HG03460 (cell line): ENCODE measurements at regions not wholly inside any gene's neighbourhood (a gene's known extent, or its start where the extent isn't known, plus 50 kb on each side); places are given as distances from the start of the nearest gene placed in this dataset.

Experiments
- ATAC-seq: cut with Tn5 transposase; IDR thresholded peaks from one replicate; pipeline ENCODE4 v1.9.1; 2021; ENCODE audit not compliant: unreplicated experiment

DNA sequence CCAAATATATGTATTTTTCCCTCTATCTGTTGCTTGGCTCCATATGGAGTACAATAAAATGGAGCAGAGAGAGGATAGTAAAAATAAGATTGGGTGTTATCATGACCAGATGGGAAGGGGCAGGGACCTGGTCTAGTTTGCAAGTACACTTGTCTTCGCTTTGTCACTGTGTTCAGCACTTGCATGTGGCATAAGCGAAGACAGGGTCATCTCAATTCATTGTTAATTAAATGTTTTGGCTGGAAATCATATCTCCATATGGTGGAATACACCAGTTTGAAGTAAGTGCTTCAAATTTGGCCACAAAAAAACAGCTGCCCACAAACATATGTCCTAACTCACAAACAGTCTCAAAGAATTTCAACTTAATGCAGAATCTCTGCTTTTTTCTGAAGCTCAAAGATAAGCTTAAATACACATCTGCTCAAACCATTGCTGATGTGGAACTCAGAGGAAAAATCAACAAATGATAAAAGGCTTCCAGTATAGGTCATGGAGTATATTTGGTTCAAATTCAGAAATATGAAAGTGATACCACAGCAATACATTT lies 865.4 kb downstream of the TLE4 start:
- no peak for ATAC-seq

DNA sequence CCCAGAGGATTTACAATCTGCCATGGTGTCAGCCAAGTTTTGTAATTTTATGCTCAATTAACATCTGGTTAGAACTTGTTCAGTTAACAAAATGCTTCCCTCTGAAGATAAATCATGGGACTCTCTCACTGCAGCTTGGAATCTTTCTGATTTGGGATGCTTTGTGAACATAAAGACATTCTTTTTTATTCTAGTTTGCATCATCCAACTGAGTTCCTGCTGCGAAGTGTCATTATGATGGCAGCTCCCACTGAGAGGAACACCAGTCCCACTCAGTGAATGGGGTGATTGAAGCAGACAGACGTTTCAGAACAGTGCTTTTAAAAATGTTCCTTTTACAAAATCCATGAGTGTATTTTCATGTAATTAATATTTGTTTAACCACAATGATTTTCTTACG lies 863.8 kb downstream of the TLE4 start:
- ATAC-seq = no peak

DNA sequence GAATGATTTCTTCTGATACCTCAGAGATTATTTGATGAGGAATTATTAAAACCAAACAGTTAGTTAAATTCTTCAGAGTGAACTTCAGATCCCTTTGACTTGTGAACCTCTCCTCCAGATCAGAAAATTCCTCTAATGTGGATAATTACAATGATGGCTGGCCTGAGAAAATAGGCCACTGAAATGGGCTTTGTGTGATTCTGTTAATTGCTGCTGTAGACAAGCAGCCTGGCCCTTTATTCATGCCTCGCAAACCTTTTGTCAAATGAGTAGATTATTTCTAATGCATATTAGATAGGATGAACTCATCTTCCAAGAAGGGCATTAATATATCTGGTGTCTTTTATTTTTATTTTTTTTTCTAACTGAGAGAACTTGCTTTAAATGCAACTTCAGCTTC lies 855.2 kb downstream of the TLE4 start:
- no peak for ATAC-seq

DNA sequence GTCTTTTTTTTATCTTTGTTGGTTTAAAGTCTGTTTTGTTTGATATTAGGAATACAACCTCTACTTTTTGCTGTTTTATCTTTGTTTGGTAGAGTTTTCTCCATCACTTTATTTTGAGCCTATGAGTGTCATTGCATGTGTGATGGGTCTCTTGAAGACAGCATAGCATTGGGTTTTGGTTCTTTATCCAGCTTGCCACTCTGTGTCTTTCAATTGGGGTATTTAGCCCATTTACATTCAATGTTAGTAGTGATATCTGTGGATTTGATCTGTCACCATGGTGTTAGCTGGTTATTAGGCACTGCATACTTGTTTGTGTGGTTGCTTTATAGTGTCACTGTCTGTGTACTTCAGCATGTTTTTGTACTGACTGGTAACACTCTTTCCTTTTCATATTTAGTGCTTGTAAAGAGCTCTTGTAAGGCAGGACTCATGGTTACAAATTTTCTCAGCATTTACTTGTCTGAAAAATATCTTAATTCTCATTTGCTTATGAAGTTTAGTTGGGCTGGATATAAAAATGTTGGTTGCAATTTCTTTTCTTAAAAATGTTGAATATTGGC lies 845.5 kb downstream of the TLE4 start:
- ATAC-seq = no peak

DNA sequence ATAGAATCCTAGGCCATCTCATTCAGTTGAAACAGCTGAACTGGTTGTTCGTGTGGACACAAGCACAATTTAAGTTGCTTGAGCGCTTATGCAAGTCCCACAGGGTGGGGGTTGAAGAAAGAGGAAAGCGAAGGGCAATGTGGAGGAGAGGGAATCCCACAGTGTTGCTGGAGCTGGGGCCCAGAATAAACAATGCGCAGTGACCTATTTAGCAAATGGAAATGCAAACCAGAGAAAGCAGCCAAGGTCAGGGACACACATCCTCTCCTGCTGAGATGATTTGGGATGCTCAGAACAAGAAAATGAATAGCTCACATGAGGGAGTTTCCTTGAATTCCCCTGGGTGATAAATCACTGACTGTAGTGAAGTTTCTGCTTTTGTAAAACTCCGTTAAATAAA lies 838.3 kb downstream of the TLE4 start:
- ATAC-seq = no peak

DNA sequence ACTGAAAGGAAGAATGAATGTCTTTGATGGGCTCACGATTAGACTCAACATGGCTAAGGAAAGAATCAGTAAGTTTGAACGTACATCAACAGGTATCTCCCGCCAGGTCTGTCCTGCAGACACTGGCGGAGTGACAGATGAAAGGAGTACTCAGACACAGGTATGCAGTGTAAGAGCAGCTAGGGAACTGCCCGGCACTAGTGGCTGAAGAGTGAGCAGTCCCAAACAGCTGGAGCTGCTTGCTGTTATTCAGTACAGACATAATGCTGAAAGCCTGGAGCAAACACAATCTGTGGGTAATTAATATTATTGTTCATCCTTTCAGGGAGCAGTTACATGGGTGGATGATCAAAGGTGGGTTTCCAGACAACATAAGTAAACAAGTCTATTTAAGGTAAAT lies 835.5 kb downstream of the TLE4 start:
- ATAC-seq = no peak

DNA sequence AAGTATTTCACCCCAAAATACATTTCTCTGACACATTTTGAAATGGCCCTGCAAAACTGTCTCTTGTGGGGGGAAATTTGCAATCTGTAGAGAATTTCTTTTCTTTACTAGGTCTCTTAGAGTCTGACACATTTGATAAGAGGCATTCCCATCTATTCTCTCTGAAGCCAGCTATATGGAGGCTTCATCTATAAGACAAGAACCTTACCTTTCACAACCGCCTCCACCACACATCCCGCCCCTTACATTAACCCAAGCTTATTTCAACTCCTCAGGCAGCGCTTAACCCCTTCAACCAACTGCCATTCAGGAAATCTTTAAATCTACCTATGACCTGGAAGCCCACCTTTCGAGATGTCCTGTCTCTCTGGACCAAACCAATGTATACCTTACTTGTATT lies 829.5 kb downstream of the TLE4 start:
- ATAC-seq = no peak

DNA sequence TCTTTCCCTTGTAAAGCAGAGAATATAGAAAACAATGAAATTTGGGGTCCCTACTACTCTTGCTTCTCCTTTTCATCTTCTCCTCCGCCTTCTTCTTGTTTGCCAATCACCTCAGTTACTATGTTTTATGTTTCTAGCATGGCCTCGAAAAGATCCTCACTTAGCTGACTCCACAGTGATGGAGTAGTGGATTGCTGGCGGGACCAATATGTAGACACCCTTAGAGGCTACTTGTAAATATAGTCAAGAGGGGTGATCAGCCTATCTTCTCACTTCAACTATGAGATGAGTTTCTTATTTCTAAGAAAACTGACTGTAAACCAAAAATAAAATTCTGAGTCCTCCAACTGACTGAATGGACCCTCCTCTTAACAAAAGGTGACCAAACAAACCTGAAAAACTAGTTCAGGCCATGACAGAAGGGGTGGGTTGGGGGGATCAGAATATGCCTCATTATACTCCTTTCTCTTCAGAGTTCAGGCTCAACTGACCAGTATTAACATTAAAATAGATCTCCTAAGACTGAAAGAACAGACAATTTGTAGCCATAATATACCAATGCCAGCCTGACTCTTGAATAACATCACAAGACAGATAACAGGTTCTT lies 829.0 kb downstream of the TLE4 start:
- no peak for ATAC-seq

DNA sequence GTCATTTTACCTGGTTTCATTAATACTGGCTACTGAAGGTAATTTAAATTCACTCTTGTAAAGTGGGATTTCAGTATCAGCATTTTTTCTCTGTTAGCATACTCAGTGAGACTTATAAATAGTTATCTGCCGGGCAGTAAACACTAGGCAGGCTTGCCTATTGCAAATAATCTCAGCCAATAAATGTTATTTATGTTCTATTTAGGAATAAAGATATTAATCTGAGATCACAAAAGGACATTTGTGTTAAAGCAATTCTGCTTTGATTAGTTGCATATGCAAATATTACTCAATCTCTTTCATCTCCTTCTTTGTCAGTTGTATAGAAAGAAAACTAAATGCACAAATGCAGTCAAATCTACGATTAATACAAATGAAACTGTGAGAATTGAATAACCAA lies 827.8 kb downstream of the TLE4 start:
- no peak for ATAC-seq

DNA sequence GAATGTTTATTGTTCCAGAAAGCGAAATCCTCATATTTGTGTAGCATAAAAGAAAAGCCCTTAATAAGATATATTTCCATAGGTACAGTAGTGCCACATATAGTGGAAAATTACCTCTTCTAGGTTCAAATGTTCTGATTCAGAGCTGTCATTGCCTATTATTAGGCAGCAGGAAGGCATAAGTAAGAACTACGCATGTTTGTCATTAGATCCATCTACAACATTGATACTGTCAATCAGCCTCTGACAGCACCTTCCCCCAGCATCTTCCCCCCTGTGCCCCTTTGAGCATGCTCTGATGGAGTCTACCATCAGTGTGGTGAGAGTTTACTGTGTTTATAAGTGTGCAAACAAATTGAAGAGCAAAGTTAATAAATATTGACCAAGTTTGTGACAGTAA lies 816.1 kb downstream of the TLE4 start:
- ATAC-seq = no peak

DNA sequence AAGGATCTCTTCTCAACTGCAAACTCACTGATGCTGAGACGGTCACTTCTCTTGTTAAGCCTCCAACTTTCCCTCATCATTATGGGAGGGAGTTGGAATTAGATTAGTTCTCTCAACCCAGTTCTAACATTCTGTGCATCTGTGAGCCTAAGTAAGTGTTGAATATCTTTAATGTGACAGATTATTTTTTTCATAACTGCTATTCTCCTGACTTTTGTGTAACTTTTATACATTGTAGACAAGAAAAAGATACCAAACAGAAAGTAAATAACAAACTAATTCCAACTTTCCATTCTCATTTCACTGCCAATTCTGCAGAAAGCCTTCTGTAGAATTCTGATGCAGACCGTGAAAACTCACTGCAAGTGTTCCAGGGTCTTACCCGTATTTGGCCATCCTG lies 813.5 kb downstream of the TLE4 start:
- no peak for ATAC-seq

DNA sequence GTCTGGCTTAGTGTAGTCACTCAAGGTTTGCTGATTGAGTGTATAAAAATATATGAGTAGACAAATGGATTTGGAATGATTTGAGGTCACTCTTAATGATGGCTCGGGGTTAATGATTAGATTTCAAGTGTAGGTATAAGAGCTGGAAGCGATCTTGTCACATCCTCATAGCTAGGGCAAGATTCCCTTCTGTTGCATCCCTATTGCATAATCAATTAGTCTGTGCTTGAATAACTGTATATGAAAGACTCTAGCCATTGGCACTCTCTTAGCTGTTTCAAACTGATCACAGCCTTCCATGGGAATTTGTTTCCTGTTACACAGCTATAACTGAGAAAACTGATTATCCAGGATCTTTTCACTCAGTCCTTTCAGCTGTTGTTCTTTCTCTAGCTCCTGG lies 811.6 kb downstream of the TLE4 start:
- ATAC-seq = no peak

DNA sequence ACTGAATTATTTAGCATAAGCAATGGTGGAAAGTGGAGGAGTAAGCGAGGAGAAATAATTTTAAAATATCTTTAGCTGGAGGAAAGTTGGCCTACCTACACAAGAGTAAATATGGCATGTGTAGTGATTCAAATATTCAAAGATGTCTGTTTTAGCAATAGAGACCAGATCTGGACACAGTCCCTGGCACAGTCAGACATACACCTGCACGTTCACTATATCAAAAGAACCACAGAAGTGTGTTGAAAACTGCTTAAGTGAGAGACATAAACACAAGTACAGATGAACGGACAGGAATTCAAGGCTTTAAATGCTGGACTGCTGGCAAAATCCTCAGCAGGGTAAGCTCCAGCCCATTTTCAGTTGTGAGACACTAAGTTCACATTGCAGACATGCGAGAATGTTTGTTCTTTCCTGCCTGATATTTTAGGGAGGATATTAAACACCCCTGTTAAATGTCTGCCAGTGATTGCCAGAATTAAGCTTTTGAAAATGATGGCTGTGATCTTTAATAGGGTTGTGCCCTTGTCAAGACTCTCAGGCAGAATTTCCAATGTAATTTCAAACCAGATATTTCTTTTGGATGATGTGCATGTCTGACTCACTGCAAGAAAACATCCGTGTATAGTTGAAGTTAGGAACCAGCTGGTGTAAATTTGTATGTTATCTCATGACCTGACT lies 810.6 kb downstream of the TLE4 start:
- no peak for ATAC-seq

DNA sequence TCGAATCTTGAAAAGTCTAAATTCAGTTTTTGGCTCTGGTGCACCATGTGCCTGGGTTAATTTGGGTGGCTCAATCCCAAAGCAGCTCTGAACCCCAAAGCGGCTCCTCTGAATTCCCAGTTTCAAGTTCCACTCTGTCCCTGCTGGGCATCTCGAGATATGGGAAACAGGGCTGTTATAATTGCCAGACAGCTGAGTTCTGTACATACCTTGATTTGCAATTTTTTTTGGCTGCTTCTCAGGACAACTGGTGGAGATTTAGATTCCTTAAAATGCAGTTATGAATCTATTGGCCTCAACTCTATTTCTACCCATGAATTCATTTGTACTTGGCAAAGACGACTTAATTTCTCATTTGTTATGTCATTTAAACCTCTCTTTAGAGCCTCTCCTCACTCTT lies 808.5 kb downstream of the TLE4 start:
- ATAC-seq = no peak

DNA sequence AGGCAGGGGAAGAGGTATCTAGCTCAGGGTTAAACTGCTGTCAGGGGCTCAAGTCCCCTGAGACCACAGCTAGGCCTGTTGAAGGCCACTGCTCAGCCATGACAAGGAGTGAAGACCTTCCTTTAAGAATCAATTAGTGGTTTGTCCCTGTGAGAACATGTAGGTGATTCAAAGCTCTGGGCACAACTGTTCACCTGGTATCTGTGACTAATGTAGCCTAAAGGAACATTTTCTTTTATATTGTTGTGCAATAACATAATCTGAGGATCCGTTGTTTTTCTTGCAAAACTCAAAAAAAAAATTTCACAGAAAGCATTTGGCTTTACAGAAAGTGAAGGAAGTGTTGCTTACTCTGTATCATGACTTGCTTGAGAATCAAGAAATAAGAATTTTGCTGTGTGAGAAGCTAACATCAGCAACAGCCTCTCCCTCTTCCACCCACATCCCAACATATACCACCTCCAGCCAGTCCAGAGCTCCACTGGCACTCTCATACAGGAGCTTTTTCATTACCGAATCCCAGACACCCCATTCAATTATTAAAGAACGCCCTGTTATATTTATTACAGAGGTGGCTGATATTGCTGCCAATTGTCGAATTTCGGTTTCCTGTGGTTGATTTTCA lies 807.0 kb downstream of the TLE4 start:
- ATAC-seq = no peak

DNA sequence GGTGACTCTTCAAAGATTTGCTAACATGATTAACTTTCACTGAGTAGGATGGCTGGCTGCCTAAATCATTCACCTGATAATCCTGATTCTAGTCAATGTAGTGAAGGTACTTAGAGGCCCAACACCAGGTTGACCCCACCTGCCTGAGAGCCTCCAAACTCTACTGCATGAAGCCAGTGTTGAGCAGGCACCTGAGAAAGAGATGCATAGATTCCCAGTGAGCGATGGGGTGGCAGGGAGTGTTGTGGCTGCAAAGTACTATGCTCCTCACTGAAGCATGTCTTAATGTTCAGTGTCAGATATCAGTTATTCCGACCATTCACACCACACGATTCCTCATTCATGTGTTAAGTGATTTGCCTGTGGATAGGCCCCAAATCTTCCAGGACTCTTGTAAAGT lies 804.4 kb downstream of the TLE4 start:
- no peak for ATAC-seq

DNA sequence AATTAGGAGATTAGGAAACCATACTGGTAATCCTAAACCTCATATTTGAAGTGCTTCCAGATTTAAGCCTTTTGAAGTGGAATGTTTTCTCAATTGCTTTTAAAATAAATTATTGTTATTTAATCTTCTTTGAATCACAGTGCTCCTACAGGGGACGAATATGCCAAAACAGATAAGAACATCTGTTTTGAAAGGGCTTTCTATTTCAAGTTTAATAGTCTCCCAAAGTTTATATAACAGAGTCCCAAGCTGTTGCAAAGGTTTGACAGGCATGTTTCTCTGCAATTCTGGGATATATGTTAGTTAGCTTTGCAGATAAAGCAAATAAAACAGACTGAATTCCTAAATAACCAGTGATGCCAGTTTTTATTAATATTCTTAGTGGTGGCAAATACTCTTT lies 803.7 kb downstream of the TLE4 start:
- ATAC-seq = no peak

DNA sequence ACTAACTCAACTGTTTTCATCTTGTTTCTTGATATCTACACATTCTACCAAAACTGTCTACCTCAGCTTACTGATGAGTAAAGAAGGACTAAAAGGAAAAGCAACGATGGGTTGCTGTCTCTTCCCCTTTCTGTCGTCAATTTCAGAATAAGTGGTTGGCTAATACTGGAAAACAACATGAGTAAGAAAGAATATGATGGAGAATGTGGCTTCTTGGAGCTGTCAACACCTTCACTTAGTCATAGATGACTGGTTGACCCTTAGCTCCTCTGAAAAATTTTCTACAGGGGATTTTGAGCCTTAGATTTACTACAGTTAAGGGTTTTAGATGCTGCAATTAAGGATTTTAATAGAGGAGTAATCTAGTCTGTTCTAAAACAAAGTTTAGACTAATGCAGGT lies 797.9 kb downstream of the TLE4 start:
- ATAC-seq = no peak

DNA sequence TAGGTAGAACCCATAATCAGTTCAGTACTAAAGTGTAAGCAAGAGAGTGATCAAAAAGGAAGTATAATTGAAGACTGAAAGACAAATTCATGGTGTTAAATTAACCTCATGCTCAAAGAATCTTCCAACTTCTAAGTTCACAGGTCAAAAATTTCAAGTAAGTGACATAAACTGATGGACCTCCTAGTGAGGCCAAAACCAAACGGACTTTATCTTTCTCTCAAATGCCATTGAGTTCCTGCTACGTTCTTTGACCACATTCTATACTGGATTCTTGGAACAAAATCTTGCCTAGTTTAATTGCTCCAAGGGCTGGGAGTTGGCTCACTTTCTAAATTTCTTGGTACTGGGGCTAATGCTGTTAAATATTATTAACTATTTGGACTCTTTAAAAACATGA lies 794.9 kb downstream of the TLE4 start:
- ATAC-seq = no peak

DNA sequence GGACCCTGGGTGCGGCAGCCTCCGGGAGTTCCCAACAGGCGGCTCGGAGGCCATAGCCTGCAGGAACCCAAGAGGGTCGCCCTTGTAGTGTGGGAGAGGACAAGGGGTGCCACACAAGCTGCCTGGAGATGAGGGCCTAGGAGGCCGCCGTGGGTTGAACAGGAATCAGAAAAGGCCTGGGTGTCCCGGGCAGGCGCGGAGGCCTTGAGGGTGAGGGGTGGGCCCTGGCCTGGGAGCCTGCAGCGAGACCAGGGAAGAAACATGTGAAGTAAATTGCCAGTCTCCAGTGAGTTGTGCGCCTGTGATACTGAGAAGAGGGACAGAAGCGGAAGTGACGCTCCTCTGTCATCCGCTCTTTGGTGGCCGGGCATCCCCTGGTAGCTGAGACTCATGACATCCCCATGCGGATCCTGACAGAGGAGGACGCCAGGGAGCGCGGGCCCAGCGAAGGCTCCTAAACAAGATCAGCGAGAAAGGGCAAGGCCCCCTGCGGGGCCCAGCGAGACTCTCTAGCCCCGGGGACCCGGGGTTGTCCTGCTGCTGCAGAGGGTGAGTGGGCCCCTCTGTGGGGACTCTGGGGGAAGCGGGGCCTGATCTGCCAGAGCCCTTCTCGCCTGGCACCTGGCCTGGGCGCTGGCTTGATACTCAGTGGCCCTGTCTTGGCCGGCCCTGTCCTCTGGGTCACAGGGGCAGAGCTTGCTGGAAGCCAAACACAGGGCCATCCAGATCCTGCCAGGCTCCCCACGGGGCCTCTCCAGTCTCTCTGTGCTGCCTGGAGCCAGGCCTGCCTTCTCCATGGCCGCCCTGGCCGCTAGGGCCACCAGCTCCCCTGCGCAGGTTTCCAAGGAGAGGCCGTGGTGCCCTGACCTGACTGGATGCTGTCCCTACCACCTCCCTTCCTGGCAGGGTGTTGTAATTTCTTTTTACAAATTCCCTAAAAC lies 788.4 kb downstream of the TLE4 start:
- no peak for ATAC-seq

DNA sequence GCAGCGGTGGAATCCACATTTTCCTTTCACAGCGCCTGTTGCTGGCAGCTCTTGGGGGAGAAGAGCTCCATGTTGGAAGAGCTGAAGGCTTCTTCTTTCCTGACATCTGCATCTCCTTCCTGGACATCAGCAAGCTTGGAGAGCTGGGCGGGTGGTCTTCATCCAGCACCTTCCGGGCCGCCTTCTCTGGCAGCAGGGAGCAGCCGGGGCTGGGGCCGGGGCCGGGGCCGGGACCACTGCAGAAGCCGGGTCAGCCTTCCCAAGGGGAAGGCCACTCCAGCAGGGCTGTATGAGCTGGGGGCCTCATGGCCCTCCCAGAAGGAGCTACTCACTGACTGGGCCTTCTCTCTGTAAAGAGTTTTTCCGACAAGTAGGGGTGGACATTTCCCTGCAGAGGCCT lies 787.5 kb downstream of the TLE4 start:
- no peak for ATAC-seq
